ENCODE measurements at regions not wholly inside any gene's neighbourhood (a gene's known extent, or its start where the extent isn't known, plus 50 kb on each side); places are given as distances from the start of the nearest gene placed in this dataset.
A peak's percentile ranks its signal among the peaks of the same experiment; 100 is the strongest.
"Not testable (repeated sequence)": the region's sequence is repeated elsewhere in the genome, so short reads cannot be mapped to it uniquely, and the experiment has no call there.

DNA sequence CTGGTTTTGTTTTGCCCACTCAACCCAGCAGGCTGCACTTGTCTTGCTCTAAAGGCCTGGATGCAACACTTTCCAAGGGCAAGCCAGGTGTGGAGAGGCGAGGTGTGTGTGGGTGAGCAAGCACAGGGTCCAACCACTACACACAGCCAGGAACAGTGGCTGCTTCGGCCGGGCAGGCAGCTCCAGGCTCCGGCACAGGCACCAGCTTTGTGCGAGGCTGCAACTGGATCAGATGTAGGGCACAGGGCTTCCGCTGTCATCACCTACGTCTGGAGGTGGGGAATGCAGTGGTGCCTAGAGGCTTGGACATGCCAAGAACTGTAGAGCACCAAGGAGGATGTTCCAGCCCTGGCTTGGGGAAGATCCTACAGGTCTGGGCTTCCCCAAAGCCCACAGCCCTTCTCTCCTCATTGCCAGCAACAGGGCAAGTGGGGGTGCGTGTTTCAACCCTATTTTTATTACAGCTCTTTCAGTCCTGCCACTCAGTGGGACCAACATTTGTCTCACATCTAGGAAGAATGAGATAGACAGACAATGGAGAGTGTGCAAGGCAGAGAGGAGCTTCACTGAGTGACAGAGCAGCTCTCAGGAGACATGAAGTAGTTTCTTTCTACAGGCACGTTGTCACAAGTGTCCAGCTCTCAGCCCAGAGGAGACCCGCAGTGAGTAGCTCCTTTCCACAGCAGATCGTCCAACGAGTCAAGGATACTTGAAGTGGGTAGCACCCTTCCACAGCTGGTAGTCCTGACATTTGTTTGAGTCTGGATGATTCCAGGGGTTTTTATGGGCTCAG is 622.2 kb downstream of the CDH9 start:
- DNase-seq (ENCODE audit: low read depth) = no peak

DNA sequence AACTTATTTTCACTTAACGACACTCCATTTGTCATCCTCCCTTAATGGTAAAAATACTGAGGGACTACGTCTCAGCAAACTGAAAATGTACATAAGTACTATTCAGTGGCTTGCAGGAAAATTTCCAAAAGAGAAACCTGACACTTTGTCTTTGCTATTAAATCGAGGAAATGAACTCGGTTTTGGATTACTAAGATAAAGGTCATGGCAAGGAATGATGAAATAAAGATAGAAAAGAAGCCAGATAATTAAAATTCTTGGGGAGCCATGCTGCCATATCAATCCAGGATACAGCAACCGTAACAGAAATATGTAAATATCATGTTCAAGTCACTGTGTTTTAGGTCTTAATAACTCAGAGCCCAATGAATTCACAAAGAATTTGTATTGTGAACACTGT is 647.8 kb downstream of the CDH9 start:
- no peak for DNase-seq (ENCODE audit: low read depth)

DNA sequence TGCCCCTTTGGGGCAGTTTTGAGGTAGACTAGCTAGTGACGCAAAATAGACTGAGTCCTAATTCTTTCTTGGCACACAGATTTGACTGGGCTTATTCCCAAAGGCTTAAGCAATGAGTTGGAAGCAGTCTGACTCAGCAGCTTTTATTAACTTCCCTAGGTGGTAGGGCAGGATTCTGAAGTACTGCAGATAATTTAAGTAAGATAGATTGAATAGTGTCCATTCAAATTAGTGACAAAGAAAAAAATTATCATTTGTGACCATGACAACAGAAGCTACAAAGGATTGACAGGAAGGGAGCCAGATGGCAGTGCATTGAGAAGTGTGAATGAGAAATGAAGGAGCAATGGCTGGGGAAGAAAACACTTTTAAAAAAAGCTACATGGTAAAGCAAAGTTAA is 649.4 kb downstream of the CDH9 start:
- DNase-seq (ENCODE audit: low read depth) = peak; percentile 1

DNA sequence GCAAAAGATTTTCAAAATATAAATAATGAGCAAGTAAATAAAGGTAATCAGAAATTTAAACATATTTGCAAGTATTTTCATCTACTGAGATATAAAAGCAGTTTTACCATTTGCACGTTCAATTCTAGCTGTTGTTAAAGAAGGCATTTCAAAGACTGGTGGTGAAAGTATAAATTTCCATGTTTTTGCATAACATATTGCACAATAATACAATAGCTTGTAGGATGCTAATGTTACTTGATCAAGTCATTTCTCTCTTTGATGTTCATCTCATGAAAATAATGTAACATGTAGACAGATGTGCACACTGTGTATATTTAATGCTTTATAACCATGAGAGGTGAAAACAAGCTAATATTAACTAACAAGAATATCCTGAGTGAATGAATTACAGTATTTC is 651.9 kb downstream of the CDH9 start:
- no peak for DNase-seq (ENCODE audit: low read depth)

DNA sequence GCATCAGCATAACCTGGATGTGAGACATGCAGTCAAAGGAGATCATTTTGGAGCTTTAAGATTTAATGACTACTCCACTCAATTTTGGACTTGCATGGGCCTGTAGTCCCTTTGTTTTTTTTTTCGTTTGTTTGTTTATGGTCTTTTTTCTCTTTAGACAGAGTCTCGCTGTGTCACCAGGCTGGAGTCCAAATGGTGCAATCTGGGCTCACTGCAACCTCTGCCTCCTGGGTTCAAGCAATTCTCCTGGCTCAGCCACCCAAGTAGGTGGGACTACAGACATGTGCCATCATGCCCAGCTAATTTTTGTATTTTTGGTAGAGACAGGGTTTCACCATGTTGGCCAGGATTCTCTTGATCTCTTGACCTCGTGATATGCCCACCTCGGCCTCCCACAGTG is 673.8 kb downstream of the CDH9 start:
- not testable (repeated sequence) for DNase-seq (ENCODE audit: low read depth)

DNA sequence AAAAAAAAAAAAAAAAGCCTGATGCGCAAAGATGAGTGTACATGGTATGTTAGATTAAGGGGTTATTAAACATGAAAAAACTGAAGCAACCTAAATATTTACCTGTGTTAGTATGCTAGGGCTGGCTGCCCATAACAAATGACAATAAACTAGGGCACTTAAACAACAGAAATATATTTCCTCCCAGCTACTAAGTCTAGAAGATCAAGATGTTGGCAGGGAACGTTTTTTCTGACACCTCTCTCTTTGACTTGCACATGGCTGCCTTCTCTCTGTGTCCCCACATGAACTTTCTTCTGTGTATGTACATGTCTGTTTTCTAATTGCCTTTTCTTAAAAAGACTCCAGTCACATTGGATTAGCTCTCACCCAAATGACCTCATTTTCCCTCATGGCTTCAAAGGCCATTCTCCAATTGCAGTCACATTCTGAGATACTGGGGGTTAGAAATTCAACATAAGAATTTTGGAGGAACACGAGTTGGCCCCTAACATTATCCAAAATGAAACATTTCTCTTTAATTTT is 694.5 kb downstream of the CDH9 start:
- DNase-seq (ENCODE audit: low read depth) = no peak

DNA sequence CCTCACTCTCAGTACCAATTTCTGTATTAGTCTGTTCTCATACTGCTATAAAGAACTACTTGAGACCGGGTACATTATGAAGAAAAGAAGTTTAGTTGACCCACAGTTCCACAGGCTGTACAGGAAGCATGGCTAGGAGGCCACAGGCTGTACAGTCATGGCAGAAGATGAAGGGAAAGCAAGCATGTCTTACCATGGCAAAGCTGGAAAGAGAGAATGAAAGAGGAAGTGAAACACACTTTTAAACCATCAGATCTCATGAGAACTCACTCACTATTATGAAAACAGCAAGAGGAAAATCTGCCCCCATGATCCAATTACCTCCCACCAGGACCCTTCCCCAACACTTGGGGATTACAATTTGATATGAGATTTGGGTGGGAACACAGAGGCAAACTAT is 698.8 kb downstream of the CDH9 start:
- DNase-seq (ENCODE audit: low read depth) = no peak

DNA sequence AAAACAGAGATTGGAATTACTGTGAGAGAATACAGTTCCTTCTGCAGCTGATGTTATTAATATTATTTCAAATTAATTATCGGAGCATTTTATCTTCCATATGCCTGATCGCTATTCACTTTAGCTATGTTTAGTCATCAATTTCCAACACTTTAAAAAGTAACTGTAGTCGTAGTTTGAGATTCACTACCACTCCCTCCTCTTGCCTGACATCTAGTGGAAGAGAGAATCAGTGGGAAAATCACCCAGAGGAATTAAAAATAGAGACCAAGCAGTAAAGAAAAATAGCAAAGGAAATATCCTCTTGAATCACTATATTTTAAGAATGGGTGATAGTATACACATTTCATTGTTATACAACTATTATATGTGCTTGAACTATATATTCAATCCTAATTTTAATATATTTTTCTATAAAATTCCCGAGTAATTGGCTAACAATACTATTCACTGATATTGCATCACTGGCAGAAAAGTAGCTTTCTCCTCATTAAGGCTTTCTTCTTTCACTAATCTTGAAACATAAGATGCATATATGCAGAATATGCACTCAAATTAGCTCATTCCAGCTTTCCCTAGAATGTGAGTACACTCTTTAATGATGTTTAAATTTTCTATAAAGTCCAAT is 708.7 kb downstream of the CDH9 start:
- no peak for DNase-seq (ENCODE audit: low read depth)

DNA sequence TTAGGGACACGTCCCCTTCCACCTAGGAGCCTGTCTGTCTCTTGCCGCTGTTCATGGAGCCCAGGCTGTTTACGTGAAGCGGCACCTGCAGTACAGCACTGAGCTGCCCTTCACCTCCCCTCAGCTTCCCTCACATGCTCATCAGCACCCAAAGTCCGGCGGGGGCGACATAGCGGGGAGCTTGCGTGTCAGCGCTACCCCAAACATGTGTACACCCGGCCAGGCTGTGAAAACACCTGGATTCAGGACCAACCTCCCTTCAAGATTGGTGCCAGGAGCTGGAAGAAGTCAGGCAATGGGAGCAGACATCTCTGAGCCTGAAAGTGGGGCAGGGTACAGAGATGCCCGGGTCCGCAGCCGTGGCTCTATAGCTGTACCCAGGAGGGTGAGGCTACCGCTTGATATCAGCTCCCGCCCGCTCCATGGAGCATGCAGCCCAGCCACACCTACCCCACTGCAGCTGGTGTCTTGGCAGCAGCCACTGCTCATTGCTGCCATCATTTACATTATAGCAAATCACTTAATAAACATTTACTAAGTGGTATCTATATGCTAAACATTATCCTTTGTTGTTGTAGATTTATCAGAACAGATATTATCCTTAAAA is 712.1 kb downstream of the CDH9 start:
- DNase-seq (ENCODE audit: low read depth) = no peak

DNA sequence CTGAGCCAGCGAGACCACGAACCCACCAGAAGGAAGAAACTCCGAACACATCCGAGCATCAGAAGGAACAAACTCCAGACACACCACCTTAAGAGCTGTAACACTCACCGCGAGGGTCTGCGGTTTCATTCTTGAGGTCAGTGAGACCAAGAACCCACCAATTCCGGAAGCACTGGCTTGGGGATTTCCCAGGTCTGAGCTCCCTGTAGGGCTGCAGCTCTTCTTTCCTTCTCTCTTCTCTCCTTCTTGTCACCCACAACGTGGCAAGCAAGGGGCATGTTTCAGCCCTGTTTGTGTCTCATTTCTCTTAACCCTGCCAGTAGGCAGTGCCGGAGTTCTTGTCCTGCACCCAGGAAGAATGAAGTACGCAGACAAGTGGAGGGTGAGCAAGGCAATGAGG is 713.0 kb downstream of the CDH9 start:
- DNase-seq (ENCODE audit: low read depth) = not testable (repeated sequence)

DNA sequence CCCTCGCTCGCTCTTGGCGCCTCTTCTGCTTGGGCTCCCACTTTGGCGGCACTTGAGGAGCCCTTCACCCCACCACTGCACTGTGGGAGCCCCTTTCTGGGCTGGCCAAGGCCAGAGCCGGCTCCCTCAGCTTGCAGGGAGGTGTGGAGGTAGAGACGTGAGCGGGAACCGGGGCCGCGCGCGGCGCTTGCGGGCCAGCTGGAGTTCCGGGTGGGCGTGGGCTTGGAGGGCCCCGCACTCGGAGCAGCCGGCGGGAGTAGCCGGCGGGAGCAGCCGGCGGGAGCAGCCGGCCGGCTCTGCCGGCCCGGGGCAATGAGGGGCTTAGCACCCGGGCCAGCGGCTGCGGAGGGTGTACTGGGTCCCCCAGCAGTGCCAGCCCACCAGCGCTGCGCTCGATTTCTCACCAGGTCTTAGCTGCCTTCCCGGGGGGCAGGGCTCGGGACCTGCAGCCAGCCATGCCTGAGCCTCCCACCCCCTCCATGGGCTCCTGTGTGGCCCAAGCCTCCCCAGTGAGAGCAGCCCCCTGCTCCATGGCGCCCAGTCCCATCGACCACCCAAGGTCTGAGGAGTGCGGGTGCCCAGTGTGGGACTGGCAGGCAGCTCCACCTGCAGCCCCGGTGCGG is 714.0 kb downstream of the CDH9 start:
- not testable (repeated sequence) for DNase-seq (ENCODE audit: low read depth)

DNA sequence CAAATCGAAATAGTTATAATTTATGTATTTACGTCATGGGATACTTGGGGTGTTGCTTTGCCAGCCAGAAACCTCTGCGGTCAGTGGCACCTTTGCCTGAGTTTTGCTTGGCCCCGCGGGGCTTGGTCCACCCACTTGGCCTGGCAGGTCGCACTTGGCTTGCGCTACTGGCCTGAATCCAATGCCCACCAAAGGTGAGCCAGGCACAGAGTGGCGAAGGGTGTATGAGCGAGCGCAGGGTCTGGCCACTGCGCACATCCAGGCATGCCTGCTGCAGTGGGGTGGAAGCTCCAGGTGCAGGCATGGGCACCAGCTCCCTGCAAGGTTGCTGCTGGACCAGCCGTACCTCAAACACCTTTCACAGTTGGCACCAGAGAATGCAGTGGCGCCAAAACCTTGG is 714.6 kb downstream of the CDH9 start:
- no peak for DNase-seq (ENCODE audit: low read depth)

DNA sequence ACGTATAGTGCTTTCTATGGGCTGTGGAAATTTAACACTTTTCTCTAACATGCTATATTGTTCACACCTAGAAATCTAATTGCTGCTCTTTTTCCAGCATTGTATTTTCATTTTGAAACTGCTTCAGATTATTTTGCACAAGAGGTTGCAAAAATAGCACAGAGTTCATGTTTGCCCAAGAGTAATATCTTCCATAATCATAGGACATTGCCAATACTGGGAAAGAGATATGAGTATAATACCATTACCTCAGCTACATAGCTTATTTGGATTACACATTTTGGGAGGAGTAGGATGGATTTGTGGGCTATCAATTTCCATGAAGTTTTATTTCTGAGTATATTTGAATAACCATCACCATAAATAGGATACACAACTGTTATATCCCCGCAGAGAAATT is 717.1 kb downstream of the CDH9 start:
- DNase-seq (ENCODE audit: low read depth) = no peak

DNA sequence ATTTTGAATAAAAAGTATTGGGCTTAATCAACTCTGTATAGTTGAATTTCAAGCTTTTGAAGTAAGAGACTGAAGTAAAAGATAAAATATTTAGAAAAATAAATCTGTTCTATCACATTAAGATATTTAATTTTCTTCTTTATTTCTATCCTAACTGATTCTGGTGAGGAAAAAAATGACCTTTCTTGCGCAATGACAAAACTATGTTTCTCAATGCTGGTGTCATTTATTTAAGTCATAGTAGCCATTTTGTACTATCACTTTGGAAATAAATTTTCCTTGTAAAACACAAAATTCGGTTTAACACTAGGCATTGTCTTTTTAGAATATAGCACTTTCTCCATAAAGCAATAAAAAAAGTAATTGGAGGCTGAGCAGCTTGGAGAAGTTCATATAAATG is 728.0 kb downstream of the CDH9 start:
- DNase-seq (ENCODE audit: low read depth) = no peak

DNA sequence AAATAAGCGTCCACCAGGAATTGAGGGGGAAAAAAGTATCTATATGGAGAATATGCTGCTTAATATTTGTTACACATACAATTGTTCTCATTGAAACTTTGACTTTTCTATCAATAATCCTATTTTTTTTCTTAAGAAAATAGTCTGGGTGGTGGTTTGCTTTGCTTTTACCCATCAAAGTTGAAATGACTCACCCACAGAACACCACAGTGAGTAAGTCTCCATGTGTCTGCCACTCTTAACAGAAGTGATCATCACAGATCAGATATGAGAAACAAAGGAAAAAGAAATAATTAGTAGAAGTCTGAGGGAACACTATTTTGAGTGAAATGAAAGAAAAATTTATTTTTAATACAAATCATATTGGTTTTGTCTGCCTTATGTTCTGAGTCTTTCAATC is 742.8 kb downstream of the CDH9 start:
- DNase-seq (ENCODE audit: low read depth) = no peak

DNA sequence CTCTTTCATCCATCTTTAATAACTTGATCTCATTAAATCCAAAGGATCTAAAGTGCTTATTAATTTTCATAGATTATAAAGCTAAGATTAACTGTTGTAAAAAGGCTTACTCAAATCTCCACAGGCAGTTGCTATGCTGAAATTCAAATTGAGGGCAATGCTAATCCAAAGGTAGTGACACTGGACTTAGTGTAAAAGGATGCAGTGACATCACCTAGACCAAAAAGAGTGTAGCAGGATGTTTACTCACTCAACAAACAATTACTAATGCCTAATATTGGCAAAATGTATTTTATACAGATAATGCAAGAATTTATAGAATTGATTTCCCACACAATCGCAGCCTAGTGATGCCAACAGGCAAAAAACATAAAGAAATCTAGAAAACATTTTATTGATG is 756.2 kb downstream of the CDH9 start:
- DNase-seq (ENCODE audit: low read depth) = no peak

DNA sequence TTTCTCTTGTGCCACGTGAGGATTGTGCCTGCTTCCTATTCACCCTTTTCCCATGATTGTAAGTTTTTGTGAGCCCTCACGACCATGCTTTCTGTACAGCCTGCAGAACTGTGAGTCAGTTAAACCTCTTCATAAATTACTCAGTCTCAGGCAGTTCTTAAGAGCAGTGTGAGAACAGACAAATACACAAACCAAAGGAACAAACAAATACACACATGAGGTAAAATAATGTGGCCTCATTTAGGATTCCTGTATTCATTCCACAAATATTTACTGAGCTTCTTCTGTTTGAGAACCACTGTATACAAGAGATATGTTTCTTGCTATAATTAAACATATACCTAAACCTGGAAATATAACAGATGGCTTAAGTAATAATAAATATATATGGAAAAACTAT is 760.3 kb downstream of the CDH9 start:
- no peak for DNase-seq (ENCODE audit: low read depth)

DNA sequence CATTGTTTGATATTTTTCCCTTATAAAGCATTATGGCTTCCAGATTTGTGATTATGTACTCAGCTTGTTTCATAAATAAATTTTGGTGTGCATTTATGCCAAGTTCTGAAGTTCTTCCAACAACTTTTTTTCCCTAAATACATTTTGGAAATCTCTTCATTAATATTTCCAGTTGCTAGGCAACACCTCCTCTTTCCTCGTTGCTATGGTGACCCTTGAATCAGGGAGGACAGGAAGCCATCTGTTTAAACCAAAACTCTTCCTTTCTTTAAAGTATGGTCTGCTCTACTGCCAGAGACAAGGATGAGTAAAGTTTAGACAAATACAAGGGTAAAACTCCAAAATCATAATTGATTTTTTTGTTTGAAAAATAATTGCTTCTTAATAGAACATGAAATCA is 779.3 kb downstream of the CDH9 start:
- no peak for DNase-seq (ENCODE audit: low read depth)

DNA sequence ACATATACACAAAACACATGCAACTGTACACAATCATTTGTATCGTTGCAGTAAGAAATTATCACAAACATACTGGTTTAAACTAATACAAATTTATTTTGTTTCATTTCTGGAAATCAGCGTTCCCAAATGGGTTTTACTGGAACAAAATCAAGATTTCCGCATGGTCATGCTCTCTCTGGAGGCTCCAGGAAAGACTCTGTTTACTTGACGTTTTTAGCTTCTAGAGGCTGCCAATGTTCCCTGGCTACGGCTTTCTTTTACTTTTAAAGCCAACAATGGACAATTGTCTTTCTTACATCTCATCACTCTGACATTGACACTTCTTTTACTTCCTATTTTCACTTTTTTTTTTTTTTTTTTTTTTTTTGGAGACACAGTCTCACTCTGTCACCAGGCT is 793.1 kb downstream of the CDH9 start:
- DNase-seq (ENCODE audit: low read depth) = no peak

DNA sequence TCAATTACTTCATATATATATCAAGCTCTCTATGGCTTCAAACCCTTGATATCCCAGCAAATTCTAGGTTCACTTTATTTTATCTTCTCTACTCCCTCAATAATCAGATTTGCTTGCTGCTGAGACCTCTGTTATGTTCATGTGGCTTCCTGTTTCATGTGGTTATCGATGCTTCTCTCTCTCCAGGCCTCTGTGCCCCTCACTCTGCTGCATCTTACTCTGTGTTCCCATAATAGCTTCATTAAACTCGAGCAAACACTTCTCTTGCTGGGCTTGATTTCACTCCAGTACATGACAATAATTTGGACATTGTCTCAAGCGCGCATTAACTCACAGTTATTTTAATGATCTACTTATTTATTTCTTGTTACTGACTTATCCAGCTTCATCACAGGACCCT is 798.8 kb downstream of the CDH9 start:
- no peak for DNase-seq (ENCODE audit: low read depth)

DNA sequence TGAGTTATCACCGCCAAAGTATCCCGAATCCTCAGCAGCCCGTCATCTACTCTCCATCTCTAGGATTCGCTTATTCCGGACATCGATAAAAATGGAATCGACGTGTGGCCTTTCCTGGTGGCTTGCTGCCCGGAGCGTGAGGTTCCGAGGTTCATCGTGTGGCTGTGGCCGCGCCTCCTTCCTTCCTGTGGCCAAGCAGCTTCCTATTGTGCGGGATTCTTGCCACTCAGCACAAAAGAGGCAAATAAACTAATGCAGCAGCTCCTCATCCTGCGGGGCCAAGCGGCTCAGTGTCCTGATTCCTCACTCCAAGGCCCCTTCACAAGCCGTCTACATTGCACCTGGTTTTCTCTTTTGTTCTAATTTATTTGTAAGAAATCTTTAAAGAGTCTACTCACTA is 800.9 kb downstream of the CDH9 start:
- no peak for DNase-seq (ENCODE audit: low read depth)

DNA sequence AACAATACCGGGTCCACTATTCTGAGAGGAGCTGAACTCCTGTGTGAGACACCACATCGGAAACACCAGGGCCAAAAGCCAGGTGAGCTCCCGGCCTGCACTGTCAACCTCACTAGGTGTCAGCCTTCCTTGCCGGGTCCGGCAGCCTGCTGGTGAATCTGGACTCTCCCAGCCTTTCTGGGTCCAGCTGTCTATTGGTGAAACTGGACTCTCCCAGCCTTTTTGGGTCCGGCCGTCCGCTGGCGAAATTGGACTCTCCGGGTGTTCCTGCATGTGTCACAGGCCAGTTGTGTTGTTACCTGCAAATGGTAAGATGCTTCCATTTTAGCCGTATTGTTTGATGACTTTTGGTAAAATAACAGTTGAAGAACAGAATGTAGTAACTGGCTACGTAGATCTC is 801.5 kb downstream of the CDH9 start:
- no peak for DNase-seq (ENCODE audit: low read depth)

DNA sequence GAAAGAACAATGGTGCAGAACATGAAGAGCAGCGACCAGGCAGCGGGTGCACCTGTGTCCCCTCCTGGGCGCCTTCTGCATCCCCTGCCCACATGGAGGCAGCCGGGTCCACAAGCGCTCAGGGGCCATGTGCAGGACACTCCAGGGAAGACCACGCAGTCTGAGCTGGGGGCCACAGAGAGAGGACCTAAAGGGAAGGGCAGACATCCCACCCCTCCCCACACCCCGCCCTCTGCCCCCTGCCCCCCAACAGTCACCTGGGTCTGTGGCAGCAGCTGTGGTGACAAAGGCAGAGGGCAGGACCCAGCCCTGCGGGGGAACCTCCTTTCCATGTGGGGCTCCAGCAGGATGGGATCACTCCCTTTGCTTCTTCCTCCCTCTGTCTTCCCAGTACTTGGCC is 805.7 kb downstream of the CDH9 start:
- no peak for DNase-seq (ENCODE audit: low read depth)

Data from iris pigment epithelial cell (primary cell).